GM21619 (cell line): ENCODE measurements at regions not wholly inside any gene's neighbourhood (a gene's known extent, or its start where the extent isn't known, plus 50 kb on each side); places are given as distances from the start of the nearest gene placed in this dataset.

Experiments
- ATAC-seq: cut with Tn5 transposase; IDR thresholded peaks from one replicate; pipeline ENCODE4 v1.9.1; 2021; ENCODE audit not compliant: unreplicated experiment

DNA sequence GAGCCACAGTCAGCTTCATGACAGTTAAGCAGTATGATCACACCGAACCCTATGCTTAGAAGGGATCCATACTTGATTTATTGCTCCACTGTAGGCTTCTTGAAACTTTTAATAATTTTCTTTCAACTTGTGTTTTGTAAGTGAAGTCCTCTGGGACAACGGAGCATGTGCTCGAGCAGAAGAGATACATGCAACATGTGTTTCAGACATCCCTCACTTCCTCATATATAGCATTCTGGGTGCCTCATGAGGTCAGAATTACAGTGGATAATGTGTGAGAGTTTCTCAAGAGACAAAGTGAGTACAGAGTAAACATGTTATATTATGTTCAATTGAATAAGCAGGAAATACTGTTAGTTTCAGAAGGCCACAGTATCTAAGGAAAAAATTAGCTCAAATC lies 893.2 kb downstream of the FAT4 start:
- ATAC-seq, result no peak

DNA sequence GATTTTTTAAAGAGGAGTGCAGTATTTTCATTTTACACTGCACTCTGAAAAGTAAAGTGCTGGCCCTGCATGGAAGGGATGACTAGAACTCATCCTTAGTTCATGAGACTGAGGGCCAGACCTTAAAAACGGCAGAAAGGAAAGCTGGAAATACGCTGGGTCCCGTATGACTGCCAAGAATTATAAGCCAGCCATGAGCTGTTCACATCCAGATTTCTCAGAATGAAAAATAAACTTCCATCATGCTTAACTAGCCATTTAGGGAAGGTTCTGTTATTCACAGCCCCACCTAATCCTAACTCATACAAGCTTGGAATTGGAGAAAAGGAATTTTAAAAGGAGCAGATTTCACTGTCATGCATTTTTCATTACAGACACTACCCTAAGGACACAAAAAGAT lies 894.4 kb downstream of the FAT4 start:
- ATAC-seq, result no peak

GRCh38 chr4:126213996-126214395 lies 899.2 kb downstream of the FAT4 start:
- no peak for ATAC-seq

GRCh38 chr4:126215759-126216158 lies 901.0 kb downstream of the FAT4 start:
- ATAC-seq, result no peak

DNA sequence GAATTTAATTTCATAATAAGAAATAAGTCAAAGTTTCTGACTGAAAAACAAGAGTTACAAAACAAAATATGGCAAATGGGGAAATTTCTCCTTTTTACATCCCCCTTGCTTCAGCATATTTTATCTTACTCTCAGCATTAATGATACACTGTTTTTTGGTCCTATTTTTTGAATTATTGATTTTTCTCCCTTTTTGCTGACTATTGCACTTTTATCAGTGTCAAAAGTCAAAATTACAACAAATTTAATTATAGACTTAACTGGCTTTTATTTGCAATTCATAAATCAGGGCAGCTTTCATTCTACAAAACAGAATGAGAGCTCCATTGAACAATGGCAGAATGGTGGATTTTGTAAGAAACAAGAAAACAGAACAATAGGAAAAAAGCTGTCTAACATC lies 901.9 kb downstream of the FAT4 start:
- ATAC-seq, result no peak

DNA sequence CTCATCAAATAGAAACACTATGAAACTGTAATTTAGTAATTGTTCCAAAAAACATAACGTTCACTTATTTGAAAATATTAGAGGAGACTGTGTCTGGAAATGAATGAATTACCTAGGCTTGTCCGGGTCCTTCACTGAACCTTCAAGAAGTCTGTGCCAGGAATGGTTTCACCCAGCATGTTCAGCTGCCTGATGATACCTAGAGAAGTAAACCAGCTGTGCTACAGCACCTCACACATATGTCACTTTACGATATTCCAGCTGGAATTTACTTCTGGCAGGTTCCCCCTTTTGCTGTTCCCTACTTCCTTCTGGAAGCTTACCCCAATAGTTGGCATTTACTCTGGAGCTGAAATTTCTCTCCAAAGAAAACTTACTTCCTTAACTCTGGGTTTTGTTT lies 906.5 kb downstream of the FAT4 start:
- ATAC-seq, result no peak

- ATAC-seq, result no peak
These were observed 907.1 kb downstream of the FAT4 start for GRCh38 chr4:126221717-126222340.

DNA sequence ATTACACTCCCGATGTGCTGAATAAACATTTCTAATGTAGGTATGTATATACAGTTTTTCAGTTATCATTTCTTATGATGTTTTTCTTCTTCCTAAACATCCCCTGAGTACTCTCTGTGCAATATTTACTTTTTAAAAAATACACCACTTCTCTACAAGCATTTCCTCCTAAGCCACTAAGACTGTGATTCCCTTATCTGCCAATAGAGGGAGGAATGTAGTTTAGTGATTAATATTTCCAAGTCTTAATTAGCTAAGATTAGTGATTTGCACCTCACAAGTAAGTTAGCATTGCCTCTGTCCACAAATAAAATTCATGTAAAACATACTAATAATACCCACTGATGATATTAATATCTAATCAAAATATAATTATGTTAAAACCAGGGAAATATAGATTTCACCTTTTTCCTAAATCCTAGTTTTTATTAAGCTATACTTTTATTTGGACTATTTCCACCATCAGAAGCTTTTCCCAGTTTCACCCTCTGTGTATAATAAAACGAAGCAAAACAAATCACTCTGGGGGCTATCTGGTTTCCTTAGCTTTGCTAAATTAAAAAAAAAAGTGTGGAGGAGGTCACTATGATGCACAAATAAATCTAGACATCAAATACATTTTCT lies 909.1 kb downstream of the FAT4 start:
- ATAC-seq, result no peak

DNA sequence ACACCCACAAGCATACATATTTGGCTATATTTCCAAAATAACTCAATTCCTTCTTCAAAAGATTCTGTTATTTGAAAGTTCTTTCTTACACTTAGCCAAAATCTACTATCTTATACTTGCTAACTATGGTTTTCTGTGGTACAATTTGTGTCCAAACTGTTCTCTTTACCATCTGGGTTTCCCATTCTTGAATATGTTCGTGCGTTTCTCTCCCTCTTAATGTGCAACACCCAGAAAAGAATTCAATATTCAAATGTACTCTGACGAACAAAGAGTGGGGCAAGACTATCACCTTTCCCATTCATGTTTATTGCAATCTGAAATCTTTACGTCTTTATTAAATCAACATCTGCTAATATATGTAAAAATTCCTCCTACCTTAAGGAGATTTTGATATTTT lies 912.7 kb downstream of the FAT4 start:
- ATAC-seq, result no peak

DNA sequence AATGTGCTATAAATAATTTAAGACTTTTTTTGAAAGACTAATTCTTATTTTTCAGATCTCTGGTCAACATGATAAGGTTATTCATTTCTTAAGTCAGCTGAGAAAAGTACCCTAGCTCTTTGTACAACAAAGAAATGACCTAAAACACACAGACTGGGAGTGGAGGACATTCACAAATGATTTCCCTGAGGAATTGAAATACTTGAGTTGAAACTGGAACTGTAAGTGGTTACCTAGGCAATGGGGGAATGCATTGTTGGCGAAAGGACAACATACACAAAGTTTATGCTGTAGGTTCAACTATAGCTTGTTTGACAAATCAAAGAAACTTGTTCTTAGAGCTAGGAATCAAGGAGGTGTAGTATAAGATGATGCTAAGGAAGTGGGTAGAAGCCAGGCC lies 915.5 kb downstream of the FAT4 start:
- no peak for ATAC-seq

GRCh38 chr4:126233483-126233882 lies 918.7 kb downstream of the FAT4 start:
- ATAC-seq, result no peak

DNA sequence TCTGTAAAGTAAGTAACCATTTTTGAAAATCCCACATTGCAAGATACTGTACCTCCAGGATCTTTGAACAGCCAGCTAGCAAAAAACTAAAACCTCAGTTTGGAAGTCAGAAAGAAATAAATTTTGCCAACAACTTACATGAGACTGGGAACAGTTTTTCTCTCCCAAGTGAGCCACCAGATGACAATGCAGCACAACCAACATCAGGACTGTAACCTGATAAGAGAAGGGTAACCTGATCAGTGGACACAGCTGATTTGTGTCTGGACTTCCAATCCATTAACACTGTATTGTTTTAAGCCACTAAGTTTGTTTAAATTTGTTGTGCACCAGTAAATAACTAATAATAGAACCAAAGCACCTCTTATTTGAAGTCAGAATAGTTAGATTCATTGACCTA lies 923.3 kb downstream of the FAT4 start:
- ATAC-seq, result no peak

DNA sequence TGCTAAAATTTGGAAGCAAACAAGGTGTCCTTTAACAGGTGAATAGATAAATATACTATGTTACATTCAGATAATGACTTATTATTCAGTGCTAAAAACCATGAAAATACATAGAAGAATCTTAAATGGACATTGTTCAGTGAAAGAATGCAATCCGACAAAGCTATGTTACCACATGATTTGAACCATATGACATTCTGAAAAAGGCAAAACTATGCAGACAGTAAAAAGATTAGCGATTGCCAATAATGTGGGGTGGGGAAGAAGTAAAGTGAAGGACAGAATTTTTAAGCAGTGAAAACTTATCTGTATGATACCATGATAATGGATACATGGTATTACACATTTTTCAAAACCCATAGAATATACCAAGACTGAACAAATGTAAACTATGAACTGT lies 926.9 kb downstream of the FAT4 start:
- no peak for ATAC-seq

DNA sequence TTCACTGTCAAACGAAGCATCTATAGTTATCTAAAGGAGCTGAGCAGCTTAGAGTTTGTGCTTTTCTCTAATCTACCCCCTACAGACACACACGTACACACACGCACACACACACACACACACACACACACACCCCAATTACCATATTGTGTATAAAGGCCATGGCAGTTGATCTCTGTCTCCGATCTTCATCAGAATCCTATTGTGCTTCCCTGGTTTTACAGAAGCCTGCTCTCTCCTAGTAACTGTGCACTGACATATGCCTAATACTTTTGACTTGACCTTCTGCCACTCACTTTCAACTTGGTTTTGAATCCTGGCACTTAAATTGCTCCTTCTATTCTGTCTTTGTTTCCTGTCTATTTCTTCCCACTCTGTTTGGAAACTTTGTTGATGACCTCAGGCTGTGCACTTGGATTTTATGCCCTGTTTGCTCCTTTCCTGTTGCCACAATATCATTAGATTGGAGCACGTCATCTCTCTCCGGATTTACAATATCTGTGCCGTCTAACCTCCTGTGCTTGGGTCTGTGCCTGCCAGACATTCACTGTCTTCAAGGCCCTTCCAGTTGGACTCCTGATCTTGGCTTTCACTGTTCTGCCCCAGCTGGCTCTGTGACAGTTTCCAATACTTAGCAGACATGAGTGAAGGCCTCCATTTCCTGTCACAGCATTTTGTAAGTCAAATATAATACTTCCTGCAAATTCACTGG lies 928.1 kb downstream of the FAT4 start:
- ATAC-seq, result no peak

GRCh38 chr4:126247409-126247808 lies 932.7 kb downstream of the FAT4 start:
- no peak for ATAC-seq

DNA sequence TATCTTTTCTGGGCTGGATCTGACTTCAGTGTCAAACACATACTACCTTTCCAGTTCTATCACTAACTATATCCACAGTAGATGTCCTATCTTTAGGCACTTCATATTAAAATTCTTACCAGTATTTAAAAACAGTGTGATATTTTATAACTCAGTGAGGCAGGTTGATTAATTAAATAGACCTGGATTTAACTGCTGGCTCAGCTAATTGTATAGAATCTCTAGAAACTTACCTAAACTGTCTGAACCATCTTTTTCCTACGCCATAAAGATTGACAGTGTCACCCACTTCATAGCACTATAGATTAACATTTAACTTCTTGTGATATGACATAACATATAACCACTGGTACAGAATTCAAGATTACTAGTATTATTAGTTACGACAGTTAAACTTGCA lies 935.3 kb downstream of the FAT4 start:
- no peak for ATAC-seq

GRCh38 chr4:126251169-126251568 lies 936.4 kb downstream of the FAT4 start:
- ATAC-seq, result no peak

DNA sequence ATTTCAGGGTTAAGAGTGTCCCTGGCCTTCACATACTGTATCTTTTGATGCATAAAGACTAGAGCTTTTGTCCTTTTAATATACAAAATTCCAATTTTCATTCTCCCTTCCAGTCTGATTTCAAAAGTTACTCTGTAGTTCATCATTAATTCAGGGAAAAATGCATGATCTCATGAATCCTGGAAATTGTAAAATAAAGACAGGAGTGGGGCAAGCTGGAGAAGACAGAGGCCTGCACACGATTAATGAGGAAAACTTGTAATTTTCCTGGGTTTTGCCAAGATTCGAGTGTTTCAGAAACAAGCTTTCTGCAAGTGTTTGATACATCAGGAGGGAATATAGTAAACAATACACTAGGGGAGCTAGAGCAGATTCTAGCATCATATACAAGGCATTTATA lies 947.9 kb downstream of the FAT4 start:
- no peak for ATAC-seq

DNA sequence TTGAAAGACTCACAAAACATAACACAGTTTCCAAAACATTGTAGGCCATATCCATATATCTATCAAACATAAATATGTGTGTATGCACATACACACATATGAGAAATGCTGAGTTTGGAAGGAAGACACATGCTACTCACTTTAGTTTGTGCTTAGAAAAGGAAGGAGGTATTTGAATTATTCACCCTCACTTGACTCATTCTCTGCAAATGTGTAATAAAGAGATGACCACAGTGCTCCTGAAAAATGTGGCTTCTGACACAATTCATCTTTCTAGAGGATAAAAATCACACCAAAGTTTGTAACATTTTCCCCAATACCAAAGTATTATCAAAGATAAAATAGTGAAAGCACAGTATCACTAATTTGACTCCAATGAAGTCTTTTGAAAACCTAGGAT lies 950.1 kb downstream of the FAT4 start:
- ATAC-seq, result no peak

- no peak for ATAC-seq
These were observed 951.1 kb downstream of the FAT4 start for GRCh38 chr4:126265888-126266287.

DNA sequence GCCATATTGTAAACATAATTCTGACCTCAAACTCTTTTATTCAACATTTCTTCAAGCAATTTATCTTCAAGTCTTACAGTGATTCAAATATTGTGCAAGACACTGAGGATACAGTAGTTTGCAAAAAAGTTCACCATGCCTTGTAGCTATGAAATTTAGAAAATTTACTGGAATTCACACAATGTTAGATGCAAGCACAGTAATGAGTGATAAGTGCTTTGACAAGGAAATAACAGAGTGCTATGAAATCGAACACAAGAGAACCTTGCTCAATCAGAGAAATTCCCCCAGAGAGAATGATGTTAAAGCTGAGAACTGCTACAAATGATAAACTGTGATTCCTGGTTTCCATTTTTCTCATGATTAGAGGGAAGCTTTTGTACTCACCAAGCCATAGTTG lies 952.9 kb downstream of the FAT4 start:
- no peak for ATAC-seq

DNA sequence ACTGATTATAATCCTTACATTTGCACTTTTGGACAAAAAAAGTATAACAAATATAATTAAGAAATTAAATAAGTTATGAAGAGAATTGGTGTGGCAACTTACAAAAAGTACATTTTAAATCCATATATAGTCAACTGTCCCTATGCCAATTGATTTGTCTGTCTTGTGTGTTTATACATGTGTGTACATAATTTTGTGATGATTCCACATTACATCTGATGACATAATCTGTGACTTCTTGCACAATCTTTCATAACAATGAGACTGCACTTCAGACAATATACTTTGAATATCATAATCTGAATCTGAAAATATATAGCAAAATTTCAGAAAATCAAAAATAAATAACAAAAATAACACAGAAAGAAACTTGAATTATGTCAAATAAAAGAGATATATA lies 953.4 kb downstream of the FAT4 start:
- no peak for ATAC-seq

- no peak for ATAC-seq
These were observed 954.4 kb downstream of the FAT4 start for GRCh38 chr4:126269106-126269505.
